ENCODE measurements at regions not wholly inside any gene's neighbourhood (a gene's known extent, or its start where the extent isn't known, plus 50 kb on each side); places are given as distances from the start of the nearest gene placed in this dataset.

DNA sequence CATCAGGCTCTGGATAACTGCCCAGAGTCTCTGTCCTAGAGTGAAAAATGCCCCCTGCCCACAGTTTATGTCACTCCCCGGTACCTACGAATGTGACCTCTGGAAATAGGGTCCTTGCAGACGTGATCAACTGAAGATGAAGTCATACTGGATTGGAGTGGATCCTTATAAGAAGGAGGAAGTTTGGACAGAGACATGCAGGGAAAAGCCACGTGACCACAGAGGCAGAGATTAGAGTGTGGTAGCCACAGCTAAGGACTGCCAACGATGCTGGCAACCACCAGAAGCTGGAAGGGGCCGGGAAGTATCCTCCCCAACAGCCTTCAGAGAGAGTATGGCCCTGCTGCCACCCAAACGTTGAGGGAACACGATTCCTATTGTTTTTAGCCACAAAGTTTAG, 101.2 kb upstream of the NCOR2 start:
- TF ChIP-seq, protein P1, sequence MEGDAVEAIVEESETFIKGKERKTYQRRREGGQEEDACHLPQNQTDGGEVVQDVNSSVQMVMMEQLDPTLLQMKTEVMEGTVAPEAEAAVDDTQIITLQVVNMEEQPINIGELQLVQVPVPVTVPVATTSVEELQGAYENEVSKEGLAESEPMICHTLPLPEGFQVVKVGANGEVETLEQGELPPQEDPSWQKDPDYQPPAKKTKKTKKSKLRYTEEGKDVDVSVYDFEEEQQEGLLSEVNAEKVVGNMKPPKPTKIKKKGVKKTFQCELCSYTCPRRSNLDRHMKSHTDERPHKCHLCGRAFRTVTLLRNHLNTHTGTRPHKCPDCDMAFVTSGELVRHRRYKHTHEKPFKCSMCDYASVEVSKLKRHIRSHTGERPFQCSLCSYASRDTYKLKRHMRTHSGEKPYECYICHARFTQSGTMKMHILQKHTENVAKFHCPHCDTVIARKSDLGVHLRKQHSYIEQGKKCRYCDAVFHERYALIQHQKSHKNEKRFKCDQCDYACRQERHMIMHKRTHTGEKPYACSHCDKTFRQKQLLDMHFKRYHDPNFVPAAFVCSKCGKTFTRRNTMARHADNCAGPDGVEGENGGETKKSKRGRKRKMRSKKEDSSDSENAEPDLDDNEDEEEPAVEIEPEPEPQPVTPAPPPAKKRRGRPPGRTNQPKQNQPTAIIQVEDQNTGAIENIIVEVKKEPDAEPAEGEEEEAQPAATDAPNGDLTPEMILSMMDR (IDR thresholded peaks at IDR 0.05) = no peak
- TF ChIP-seq POLR2A (IDR thresholded peaks at IDR 0.05) = no peak
